HG02642 (cell line): ENCODE measurements at regions not wholly inside any gene's neighbourhood (a gene's known extent, or its start where the extent isn't known, plus 50 kb on each side); places are given as distances from the start of the nearest gene placed in this dataset.
"Not testable (repeated sequence)": the region's sequence is repeated elsewhere in the genome, so short reads cannot be mapped to it uniquely, and the experiment has no call there.

ENCODE experiments used
- ATAC-seq: cut with Tn5 transposase; IDR thresholded peaks from one replicate; pipeline ENCODE4 v1.9.1; 2021; ENCODE audit warnings: mild to moderate bottlenecking; ENCODE audit not compliant: unreplicated experiment, poor library complexity

DNA sequence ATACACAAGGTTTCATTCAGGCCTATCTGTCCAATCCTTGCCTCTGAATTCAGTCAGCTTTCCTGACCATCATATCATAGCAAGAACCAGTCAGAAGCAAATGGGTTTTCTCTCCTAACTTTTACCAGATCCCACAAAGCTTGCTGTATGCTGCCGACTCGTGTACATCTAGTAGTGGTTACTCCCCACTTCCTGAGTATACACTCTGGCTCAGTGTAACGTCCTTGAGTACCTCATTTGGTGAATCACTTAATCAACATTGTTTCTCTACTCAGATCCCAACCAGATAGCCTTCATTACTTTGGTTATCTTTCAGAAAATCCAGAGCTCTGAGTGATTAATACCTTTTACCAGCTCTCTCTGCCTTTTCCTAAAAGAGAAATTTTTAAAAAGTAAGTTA, 728.2 kb downstream of the GALC start:
- ATAC-seq, result no peak

DNA sequence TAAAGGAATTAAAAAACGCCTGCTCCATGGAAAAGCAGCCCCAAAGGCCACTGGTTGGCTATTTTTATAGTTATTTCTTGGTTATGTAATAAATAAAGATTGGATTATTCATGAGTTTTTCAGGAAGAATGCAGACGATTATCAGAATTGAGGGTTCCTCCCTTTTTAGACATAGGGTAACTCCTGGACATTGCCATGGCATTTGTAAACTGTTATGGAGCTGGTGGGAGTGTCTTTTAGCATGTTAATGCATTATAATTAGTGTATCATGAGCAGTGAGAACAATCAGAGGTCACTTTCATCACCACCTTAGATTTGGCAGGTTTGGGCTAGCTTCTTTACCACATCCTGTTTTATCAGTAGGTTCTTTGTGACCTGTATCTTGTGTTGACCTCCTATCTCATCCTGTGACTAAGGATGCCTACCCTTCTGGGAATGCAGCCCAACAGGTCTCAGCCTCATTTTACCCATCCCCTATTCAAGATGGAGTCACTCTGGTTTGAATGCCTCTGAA, 728.7 kb downstream of the GALC start:
- ATAC-seq, result no peak

DNA sequence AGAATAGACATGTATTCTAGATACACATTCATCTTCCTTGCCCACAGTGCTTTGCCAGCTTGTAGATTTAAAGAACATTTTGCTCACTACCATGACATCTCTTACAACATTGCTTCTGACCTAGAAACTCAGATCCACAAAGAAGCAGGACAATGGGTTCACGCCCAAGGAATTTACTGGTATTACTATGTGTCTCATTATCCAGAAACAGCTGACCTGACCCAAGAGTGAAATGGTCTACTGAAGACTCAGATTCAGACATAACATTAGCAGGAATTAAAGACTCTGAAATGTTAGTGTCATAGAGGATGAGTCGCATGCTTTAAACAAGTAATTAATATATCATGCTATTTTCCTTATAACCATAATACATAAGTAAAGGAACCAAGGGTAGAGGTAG, 731.4 kb downstream of the GALC start:
- no peak for ATAC-seq

DNA sequence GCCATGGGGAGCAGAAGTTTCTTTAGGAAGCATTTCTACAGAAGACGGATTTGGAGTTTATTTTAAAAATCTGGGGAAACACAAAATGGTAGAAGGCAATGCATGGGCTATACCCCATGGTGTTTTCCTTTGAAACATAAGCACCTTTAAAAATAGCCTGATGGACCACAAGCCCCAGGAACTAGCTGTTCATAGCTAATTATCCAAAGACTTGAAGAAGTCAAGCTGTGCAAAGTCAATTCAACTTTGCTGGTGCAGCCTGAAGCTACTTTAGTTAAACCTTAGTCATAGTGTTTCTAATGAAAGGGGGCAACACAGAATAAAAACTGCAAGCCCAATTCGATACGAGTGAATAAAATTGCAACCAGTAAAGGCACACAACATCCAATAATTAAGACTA, 732.5 kb downstream of the GALC start:
- no peak for ATAC-seq

DNA sequence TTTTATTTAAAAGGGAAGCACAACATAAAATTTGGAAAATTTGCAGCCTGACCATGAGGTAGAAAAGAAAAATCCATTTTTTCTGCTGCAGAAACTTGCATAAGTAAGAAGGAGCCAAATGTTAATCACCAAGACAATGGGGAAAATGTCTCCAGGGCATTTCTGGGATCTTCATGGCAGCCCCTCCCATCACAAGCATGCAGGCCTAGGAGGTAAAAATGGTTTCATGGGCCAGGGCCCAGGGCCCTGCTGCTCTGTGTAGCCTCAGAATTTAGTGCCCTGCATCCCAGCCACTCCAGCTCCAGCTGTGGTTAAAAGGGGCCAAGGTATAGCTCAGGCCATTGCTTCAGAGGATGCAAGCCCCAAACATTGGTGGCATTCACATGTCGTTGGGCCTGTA, 735.6 kb downstream of the GALC start:
- no peak for ATAC-seq

DNA sequence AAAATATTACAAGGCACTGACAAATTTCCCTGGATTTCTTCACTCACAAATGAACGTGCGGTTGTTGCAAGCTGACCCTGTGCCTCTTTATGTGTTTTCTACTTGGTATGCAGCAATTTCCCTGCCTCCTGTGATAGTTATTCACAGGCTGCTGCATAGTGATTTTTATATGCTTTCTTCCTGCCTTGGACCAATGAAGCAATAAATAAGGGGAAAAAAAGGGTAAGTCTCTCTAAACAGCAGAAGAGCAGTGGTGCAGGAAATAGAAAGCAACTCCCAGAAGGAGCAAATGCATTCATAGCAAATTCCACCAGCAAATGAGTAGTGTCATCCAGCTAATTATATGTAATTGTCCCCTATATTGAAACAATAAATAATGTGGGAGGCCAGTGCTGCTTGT, 737.9 kb downstream of the GALC start:
- ATAC-seq, result no peak

DNA sequence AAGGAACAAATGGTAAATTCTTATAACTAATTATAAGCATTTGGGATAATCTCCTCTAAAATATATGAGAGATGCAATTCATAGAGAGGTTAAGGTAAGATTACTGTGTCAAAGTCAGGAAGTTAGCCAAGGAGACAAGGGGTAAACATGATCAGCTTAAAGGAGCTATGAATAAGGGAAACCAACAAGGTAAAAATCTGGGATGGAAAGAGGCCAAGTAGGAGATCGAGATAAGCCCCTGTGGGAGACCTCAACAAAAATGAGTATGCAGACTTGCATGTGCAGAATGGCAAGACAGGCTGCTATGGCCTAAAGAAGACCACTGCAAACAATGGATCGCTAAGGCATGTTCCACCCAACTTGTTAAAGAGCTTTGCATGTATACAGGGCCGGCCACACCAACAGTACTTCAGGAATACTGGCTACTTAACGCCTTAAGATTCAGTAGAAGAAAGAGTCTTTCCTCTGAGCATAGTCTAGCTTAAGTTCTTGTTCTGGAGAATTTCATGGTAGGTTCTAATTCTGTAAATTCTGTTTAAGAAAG, 738.6 kb downstream of the GALC start:
- ATAC-seq, result no peak

DNA sequence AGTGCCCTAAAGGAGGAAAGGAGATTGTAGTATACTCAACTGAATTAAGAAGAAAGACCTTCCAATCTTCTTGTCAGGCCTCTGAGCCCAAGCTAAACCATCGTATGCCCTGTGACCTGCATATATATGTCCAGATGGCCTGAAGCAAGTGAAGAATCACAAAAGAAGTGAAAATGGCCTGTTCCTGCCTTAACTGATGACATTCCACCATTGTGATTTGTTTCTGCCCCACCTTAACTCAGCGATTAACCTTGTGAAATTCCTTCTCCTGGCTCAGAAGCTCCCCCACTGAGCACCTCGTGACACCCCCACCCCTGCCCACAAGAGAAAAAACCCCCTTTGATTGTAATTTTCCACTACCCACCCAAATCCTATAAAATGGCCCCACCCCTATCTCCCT, 739.2 kb downstream of the GALC start:
- not testable (repeated sequence) for ATAC-seq

DNA sequence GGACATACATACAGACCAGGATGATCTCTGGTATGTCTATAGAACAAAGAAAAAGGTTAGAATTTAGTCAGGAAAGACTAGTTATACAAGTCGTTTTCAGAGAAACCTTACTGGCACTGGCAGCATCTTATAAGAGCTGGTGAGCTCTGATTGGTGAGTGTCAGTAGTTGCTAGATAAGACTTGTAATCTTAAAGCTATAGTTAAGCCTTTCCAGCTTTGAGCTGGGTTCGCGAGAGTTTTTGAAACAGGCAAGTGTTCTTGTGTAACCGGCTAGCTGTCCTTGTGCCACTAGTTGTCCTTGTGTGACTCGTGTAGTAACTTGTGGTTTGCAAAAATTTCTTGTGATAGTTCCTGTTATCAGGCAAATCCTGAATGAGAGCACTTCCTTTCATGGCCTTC, 740.9 kb downstream of the GALC start:
- no peak for ATAC-seq

DNA sequence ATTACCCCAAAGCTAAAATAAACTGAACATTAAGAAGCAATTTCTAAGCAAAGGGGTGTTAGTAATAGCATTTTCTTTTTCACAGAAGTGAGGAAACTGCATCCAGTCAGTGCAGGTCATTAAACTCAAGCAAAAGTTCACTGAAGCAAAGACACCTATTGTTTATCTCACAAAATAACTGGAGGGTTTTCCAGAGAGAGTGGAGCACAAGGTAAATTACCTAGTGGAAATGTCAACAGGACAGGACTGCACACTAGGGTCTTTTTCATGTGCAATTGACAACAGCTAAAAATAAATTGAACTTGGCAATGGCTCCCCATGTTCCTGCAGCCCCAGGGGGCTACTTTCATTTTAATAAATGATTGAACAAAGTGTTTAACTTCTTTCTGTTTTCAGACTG, 742.0 kb downstream of the GALC start:
- no peak for ATAC-seq

DNA sequence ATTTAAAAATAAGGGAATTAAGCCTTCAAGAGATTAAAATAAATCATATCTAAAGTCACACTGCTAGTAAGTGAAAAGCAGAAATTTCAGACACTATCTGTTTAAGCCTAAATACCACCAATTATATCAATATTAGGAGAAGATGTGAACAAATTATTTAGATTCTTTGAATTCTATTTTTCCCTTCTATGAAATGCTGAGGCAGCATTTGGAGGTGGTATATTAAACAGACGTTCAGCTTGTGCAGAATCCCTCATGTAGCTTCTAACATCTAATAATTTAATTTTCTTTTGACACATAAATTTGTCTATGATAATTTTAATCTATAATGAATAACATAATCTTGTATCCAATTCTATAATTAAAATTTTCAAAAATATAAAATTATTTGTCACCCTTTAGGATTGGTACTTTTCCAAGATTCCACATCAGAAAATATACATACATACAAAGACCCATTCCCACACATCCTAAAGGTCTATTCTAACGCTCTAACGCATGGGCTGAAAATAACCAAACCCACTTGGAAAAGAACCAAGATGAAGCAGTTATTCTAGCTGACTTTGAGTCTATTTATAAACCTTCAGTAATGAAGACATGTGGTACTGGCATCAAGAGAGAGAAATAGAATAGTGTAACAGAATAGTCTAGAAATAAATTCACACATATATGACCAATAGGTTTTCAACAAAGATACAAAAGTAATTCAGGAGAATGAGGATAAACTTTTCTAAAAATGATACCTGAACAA, 751.8 kb downstream of the GALC start:
- no peak for ATAC-seq

DNA sequence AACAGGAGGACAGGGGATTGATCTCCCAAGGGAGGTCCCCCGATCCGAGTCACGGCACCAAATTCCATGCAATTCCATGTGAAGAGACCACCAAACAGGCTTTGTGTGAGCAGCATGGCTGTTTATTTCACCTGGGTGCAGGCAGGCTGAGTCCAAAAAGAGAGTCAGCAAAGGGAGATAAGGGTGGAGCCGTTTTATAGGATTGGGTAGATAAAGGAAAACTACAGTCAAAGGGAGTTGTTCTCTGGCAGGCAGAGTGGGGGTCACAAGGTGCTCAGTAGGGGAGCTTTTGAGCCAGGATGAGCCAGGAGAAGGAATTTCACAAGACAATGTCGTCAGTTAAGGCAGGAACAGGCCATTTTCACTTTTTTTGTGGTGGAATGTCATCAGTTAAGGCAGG, 752.7 kb downstream of the GALC start:
- ATAC-seq, result not testable (repeated sequence)

DNA sequence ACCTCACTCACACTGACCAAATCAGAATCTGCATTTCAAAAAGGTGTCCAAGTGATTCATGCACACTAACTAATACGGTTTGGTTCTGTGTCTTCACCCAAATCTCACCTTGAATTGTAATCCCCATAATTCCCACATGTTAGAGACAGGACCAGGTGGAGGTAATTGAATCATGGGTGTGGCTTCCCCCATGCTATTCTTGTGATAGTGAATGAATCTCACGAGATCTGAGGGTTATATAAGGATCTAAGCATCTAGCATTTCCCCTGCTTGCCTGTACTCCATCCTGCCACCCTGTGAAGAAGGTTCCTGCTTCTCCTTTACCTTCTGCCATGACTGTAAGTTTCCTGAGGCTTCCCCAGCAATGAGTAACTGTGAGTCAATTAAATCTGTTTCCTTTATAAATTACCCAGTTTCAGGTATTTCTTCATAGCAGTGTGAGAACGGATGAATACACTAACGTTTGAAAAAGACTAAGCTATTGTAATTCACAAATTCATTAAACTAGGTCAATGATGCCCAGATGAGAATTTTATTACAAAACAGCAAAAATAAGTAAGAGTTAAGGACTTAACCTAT, 759.1 kb downstream of the GALC start:
- ATAC-seq, result no peak

DNA sequence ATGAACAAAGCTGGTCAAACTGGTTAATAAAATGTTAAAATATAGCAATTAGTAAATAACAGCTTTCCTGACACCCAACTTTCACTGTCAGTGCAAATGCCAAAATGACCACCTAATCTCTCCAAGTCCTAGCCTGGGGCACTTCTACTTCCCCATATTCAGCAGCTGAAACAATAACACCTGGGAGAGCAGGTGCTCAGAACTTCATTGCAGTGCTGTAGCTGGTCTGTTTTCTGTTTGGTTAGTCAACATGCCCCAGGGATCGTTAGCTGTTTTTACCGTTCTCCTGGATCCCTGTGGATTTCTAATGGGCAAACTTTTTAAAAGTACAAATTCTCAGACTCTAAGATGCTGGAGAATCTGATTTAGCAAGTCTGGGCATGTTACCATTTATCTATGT, 759.7 kb downstream of the GALC start:
- ATAC-seq, result no peak

DNA sequence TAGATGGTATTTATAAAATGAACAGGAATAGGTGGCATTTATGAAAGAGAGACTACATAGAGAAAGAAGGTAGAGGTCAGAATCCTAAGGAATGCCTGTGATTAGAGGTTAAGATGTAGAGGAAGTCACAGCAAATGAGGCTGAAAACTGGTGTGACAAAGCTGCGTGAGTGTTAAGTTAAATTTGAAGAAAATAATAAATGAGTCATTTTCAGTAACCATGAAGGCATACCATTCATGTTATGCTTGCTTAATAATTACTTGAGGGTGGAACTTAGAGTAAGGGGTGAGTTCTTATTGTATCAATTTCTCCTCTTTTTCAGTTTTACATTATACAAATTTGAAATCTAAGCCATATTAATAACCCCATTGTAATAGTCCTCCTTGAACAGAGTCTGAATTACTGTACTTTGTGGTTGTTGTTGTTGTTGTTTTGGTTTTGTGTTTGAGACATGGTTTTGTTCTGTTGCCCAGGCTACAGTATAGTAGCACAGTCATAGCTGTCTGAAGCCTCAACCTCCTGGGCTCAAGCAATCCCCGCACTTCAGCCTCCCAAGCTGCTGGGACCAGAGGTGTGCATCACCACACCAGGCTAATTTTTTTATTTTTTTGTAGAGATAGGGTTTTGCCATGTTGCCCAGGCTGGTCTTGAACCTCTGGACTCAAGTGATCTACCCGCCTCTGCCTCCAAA, 761.5 kb downstream of the GALC start:
- no peak for ATAC-seq

DNA sequence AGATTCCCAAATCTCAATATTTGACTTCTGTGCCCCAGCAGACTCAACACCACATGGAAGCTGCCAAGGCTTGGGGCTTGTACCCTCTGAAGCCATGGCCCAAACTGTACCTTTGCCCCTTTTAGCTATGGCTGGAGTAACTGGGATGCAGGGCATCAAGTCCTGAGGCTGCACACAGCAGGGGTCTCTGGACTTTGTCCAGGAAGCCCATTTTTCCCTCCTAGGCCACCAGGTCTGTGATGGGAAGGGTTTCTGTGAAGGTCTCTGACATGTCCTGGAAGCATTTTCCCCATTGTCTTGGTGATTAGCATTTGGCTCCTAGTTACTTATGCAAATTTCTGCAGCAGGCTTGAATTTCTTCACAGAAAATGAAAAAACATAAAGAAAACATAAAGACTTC, 762.3 kb downstream of the GALC start:
- ATAC-seq, result no peak

DNA sequence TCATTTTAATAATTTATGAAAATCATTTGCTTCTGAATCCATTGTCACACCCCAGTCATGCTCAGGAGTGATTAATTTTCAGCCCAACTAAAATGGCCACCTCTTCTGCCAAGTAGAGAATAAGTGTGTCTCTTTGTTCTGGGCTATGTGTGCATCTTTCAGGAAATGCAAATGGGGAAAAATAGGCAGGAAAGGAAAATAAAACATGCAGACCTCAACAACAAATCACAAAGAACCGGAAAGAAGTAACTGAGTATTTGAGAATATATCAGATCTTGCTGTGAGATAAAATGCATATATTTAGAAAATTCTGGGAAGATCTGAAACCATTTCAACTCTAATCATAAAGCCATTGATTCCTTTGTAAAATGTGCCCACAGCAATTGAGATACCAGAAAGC, 763.9 kb downstream of the GALC start:
- no peak for ATAC-seq

DNA sequence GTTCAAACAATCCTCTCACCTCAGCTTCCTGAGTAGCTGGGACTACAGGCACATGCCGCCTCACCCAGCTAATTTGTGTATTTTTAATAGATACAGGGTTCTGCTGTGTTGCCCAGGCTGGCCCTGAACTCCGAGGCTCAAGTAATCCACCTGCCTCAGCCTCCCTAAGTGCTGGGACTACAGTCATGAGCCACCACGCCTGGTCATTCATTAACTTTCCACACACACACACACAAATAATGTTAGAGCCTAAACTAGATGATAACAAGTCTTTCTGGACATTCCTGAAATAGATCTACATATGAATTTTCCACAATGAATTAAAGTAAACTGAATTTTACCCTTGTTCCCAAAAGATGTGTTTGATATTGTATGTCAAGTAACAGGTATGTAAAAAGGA, 776.0 kb downstream of the GALC start:
- ATAC-seq, result no peak

DNA sequence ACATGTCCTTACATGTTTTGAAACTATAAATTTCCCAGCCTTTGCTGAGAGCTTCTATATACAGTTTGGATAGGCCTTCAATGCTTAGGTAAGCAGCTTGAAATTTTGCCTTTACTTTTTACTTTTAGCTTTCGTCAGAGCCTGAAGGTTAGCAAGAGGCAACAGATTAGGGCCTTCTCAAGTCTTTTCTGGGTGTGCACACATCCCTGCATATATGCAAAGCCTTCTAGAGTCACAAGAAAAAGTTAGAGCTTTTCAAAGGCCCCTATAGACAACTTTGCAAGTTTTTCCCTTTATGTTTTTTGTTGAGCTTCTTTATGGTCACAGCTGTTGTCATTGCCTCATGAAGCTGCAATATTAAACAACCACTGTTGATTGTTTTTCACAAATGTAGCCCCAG, 778.4 kb downstream of the GALC start:
- no peak for ATAC-seq

DNA sequence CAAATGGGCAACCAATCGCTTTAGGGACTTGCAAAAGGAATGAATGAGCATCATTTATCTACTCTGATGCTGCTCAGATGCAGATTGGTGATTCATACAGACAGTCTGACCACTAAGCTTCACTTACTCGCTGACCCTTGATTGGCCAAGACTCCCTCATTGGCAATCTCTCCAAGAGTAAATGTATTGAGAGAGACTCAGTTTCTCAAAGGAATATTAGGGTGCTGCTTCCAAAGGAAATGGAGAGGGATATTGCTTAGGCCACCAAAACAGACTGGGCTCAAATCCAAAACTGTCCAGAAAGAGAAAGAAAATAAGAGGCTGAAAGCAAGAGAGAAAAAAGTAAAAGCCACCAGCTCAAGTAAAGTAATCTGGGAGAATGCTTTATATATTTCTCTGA, 785.2 kb downstream of the GALC start:
- ATAC-seq, result no peak

DNA sequence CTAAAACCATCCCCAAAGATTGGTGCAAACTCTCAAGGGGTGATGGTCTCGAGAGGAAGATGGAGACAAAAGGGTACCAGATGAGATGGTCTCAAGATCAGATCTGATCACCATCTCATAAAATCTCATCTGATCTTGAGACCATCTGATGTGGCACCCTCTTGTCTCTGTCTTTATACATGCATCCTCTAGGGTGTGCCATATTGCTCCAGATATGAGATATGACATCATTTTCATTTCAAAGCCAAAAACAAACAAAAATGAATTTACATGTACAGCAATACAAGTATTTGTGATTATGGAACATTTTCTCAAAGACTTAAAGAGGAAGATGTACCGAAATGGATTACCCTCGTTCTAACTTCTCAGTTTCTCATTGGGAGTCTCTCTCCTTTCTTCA, 787.2 kb downstream of the GALC start:
- no peak for ATAC-seq
